ENCODE measurements at regions not wholly inside any gene's neighbourhood (a gene's known extent, or its start where the extent isn't known, plus 50 kb on each side); places are given as distances from the start of the nearest gene placed in this dataset.
A peak's percentile ranks its signal among the peaks of the same experiment; 100 is the strongest.

DNA sequence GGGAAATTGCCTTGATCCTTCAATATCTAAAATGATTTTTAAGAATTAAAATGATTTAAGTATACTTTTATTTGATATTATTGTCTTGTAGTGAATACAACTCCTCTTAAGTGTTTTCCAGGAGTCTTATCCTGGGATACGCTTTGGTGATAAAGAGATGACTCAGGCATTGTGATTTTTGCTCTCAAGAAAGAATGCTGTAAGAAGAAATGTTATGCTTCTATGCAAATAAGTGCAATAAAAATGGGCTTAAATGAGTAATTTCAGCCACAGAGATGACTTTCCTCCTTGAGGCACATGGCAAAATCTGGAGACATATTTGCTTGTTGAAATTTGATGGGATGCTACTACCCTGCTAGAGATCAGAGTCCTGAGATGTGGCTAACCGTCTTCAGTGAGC, 358.6 kb upstream of the BCHE start:
- H3K27ac Mint-ChIP-seq, result no peak overlapping the region
- Histone ChIP-seq H3K27me3 (no peaks in the 10 kb centered on the region), H3K9ac (no peak overlapping the region), H3K4me3 (no peak overlapping the region), H2AFZ (replicated peaks) (no peak overlapping the region), H3K27ac (no peak overlapping the region), H3K9me3 (ENCODE audit: low read depth) (no peaks in the 10 kb centered on the region), H4K20me1 (ENCODE audit: low read depth) (no peaks in the 10 kb centered on the region), H3K79me2 (ENCODE audit: low read depth) (no peaks in the 10 kb centered on the region), H3K4me1 (peaks cover 3% of the 10 kb centered on the region), H3F3A (ENCODE audit: low read depth) (no peaks in the 10 kb centered on the region), H3K36me3 (no peaks in the 10 kb centered on the region), H3K4me2 (no peak overlapping the region)
- H3K9me3 Mint-ChIP-seq, result no peaks in the 10 kb centered on the region
- no peaks in the 10 kb centered on the region for H3K4me1 Mint-ChIP-seq
- no peak overlapping the region for H3K4me3 Mint-ChIP-seq
- TF ChIP-seq EZH2 (IDR thresholded peaks at IDR 0.05) (no peak), EZH2phosphoT487 (IDR thresholded peaks at IDR 0.05) (no peak)
- TF ChIP-seq, protein P1, sequence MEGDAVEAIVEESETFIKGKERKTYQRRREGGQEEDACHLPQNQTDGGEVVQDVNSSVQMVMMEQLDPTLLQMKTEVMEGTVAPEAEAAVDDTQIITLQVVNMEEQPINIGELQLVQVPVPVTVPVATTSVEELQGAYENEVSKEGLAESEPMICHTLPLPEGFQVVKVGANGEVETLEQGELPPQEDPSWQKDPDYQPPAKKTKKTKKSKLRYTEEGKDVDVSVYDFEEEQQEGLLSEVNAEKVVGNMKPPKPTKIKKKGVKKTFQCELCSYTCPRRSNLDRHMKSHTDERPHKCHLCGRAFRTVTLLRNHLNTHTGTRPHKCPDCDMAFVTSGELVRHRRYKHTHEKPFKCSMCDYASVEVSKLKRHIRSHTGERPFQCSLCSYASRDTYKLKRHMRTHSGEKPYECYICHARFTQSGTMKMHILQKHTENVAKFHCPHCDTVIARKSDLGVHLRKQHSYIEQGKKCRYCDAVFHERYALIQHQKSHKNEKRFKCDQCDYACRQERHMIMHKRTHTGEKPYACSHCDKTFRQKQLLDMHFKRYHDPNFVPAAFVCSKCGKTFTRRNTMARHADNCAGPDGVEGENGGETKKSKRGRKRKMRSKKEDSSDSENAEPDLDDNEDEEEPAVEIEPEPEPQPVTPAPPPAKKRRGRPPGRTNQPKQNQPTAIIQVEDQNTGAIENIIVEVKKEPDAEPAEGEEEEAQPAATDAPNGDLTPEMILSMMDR (IDR thresholded peaks at IDR 0.05), result no peak
- H3K27me3 Mint-ChIP-seq (ENCODE audit: insufficient read depth, low read depth), result peaks cover 3% of the 10 kb centered on the region
- no peaks in the 10 kb centered on the region for H3K36me3 Mint-ChIP-seq
- DNase-seq (ENCODE audit: low spot score), result no peak

- Mint-ChIP-seq H3K9me3 (no peaks in the 10 kb centered on the region), H3K4me1 (peaks cover 10% of the 10 kb centered on the region), H3K4me3 (no peak overlapping the region), H3K27ac (no peak overlapping the region), H3K27me3 (ENCODE audit: insufficient read depth, low read depth) (no peaks in the 10 kb centered on the region), H3K36me3 (no peaks in the 10 kb centered on the region)
- Histone ChIP-seq H4K20me1 (ENCODE audit: low read depth) (no peaks in the 10 kb centered on the region), H2AFZ (replicated peaks) (no peak overlapping the region), H3K27ac (no peak overlapping the region), H3K4me2 (no peak overlapping the region), H3K79me2 (ENCODE audit: low read depth) (no peaks in the 10 kb centered on the region), H3K27me3 (no peaks in the 10 kb centered on the region), H3K4me1 (peaks cover 14% of the 10 kb centered on the region), H3K9ac (no peak overlapping the region), H3K36me3 (no peaks in the 10 kb centered on the region), H3K9me3 (ENCODE audit: low read depth) (no peaks in the 10 kb centered on the region), H3K4me3 (no peak overlapping the region), H3F3A (ENCODE audit: low read depth) (no peaks in the 10 kb centered on the region)
- DNase-seq (ENCODE audit: low spot score), result no peak
- TF ChIP-seq EZH2phosphoT487 (IDR thresholded peaks at IDR 0.05) (no peak), EZH2 (IDR thresholded peaks at IDR 0.05) (no peak)
Measured at GRCh38 chr3:166191411-166191810, 354.2 kb upstream of the BCHE start.

DNA sequence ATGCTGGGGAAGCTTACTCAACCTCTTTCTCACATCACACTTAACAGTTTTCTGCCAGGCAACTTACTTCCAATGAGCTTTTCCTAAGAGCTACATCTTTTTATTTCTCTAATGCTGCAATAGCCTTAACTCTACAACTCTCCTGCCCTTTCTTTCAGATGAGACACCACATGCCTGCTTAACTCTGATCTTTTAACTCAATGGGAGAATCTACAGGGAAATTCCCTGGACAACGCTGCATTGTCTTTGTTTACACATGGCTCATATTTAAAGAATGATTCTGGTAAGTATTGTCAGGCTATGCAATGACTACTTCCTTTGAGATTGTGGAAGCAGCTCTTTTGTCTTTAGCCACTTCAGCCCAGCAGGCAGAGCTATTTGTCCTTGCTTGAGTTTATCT, 353.1 kb upstream of the BCHE start:
- H3K9me3 Mint-ChIP-seq, result no peaks in the 10 kb centered on the region
- DNase-seq (ENCODE audit: low spot score), result peak; percentile 54
- Histone ChIP-seq H3F3A (ENCODE audit: low read depth) (no peaks in the 10 kb centered on the region), H3K79me2 (ENCODE audit: low read depth) (no peaks in the 10 kb centered on the region), H3K4me2 (peak overlapping the region; percentile 11), H3K27ac (peak overlapping the region; percentile 23), H3K4me1 (peaks cover 14% of the 10 kb centered on the region), H3K9ac (no peak overlapping the region), H2AFZ (replicated peaks) (peak overlapping the region; percentile 34), H4K20me1 (ENCODE audit: low read depth) (no peaks in the 10 kb centered on the region), H3K36me3 (no peaks in the 10 kb centered on the region), H3K9me3 (ENCODE audit: low read depth) (no peaks in the 10 kb centered on the region), H3K4me3 (no peak overlapping the region), H3K27me3 (no peaks in the 10 kb centered on the region)
- no peaks in the 10 kb centered on the region for H3K36me3 Mint-ChIP-seq
- H3K27me3 Mint-ChIP-seq (ENCODE audit: insufficient read depth, low read depth), result no peaks in the 10 kb centered on the region
- H3K4me3 Mint-ChIP-seq, result no peak overlapping the region
- peaks cover 10% of the 10 kb centered on the region for H3K4me1 Mint-ChIP-seq
- H3K27ac Mint-ChIP-seq, result no peak overlapping the region
- TF ChIP-seq, protein P1 (IDR thresholded peaks at IDR 0.05), result no peak
- TF ChIP-seq EZH2phosphoT487 (IDR thresholded peaks at IDR 0.05), result no peak
- no peak for TF ChIP-seq EZH2 (IDR thresholded peaks at IDR 0.05)

DNA sequence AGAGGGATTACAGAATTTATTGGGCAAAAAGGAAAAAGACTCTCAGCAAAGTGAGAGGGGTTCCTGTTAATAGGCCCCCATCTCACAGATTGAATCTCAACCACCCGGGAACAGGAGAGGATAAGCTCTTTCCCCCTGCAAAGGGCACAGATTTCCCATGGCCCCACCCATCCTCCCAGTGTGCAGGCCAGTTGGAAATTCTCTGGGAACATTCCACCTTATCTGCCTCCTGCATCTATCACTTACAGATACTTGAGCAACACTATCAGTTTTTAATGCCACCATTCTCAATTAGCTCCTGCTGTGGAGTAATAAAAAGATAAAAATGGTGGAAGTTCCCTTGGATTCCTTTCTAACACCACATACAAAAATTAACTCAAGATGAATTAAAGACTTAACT, 350.0 kb upstream of the BCHE start:
- H3K27ac ChIP-seq, result no peak overlapping the region
- peaks cover 14% of the 10 kb centered on the region for H3K4me1 ChIP-seq
- H4K20me1 ChIP-seq (ENCODE audit: low read depth), result no peaks in the 10 kb centered on the region
- H3K4me2 ChIP-seq, result no peak overlapping the region
- Mint-ChIP-seq H3K27ac (no peak overlapping the region), H3K4me3 (no peak overlapping the region), H3K27me3 (ENCODE audit: insufficient read depth, low read depth) (no peaks in the 10 kb centered on the region), H3K9me3 (no peaks in the 10 kb centered on the region), H3K4me1 (peaks cover 10% of the 10 kb centered on the region), H3K36me3 (no peaks in the 10 kb centered on the region)
- no peak overlapping the region for H3K9ac ChIP-seq
- no peaks in the 10 kb centered on the region for H3F3A ChIP-seq (ENCODE audit: low read depth)
- DNase-seq (ENCODE audit: low spot score), result peak; percentile 12
- H2AFZ ChIP-seq (replicated peaks), result no peak overlapping the region
- H3K36me3 ChIP-seq, result no peaks in the 10 kb centered on the region
- H3K4me3 ChIP-seq, result no peak overlapping the region
- no peaks in the 10 kb centered on the region for H3K79me2 ChIP-seq (ENCODE audit: low read depth)
- no peaks in the 10 kb centered on the region for H3K9me3 ChIP-seq (ENCODE audit: low read depth)
- TF ChIP-seq, protein P1 (IDR thresholded peaks at IDR 0.05), result no peak
- TF ChIP-seq EZH2phosphoT487 (IDR thresholded peaks at IDR 0.05) (no peak), EZH2 (IDR thresholded peaks at IDR 0.05) (no peak)
- H3K27me3 ChIP-seq, result no peaks in the 10 kb centered on the region
